ENCODE measurements at regions not wholly inside any gene's neighbourhood (a gene's known extent, or its start where the extent isn't known, plus 50 kb on each side); places are given as distances from the start of the nearest gene placed in this dataset.

- no peak overlapping the region for H2BK120ac ChIP-seq (ENCODE audit: low read depth, low read length)
- H3K79me2 ChIP-seq (ENCODE audit: control insufficient read depth, insufficient read depth, low read length), result no peaks in the 10 kb centered on the region
- no peak for DNase-seq
- H3K4ac ChIP-seq (ENCODE audit: low read depth, low read length), result no peak overlapping the region
- no peaks in the 10 kb centered on the region for H3K36me3 ChIP-seq (ENCODE audit: control insufficient read depth, insufficient read depth, low read length)
- H2AK5ac ChIP-seq (ENCODE audit: low read length), result no peak overlapping the region
- no peak overlapping the region for H3K27ac ChIP-seq (ENCODE audit: low read depth, low read length)
- H3K4me1 ChIP-seq (ENCODE audit: control insufficient read depth, low read depth, low read length), result no peaks in the 10 kb centered on the region
- no peak overlapping the region for H3K9ac ChIP-seq (ENCODE audit: low read length)
- H3K79me1 ChIP-seq (ENCODE audit: low read length), result no peaks in the 10 kb centered on the region
- no peak overlapping the region for H2BK5ac ChIP-seq (ENCODE audit: low read length)
- WGBS (ENCODE audit: extremely low coverage, insufficient coverage, low lambda C conversion rate), result no CpG with 5 or more reads among the region's 9 CpGs
- no peaks in the 10 kb centered on the region for H3K27me3 ChIP-seq (ENCODE audit: insufficient read depth, low read length, poor library complexity)
- H3K18ac ChIP-seq (ENCODE audit: low read length), result no peak overlapping the region
- no peak overlapping the region for H3K4me3 ChIP-seq (ENCODE audit: low read length)
- H3K4me2 ChIP-seq (ENCODE audit: low read length), result no peak overlapping the region
- no peak overlapping the region for H2BK15ac ChIP-seq (replicated peaks; ENCODE audit: low read depth)
- no peak overlapping the region for H3K56ac ChIP-seq (ENCODE audit: low read length)
- H3K23ac ChIP-seq (ENCODE audit: low read length), result no peak overlapping the region
- H4K8ac ChIP-seq (ENCODE audit: low read depth, low read length), result no peak overlapping the region
- no peak overlapping the region for H4K5ac ChIP-seq (ENCODE audit: low read length)
These were observed 98.2 kb upstream of the NUDT7 start for GRCh38 chr16:77624085-77624484.

- Histone ChIP-seq H3K36me3 (ENCODE audit: control insufficient read depth, insufficient read depth, low read length) (no peaks in the 10 kb centered on the region), H2AK5ac (ENCODE audit: low read length) (no peak overlapping the region), H3K4me3 (ENCODE audit: low read length) (no peak overlapping the region), H4K8ac (ENCODE audit: low read depth, low read length) (no peak overlapping the region), H3K4me2 (ENCODE audit: low read length) (no peak overlapping the region), H3K4me1 (ENCODE audit: control insufficient read depth, low read depth, low read length) (no peaks in the 10 kb centered on the region), H3K9ac (ENCODE audit: low read length) (no peak overlapping the region), H3K56ac (ENCODE audit: low read length) (no peak overlapping the region), H3K79me2 (ENCODE audit: control insufficient read depth, insufficient read depth, low read length) (no peaks in the 10 kb centered on the region), H4K5ac (ENCODE audit: low read length) (no peak overlapping the region), H3K79me1 (ENCODE audit: low read length) (no peaks in the 10 kb centered on the region), H2BK120ac (ENCODE audit: low read depth, low read length) (no peak overlapping the region), H2BK15ac (replicated peaks; ENCODE audit: low read depth) (no peak overlapping the region), H3K4ac (ENCODE audit: low read depth, low read length) (no peak overlapping the region), H3K23ac (ENCODE audit: low read length) (no peak overlapping the region), H2BK5ac (ENCODE audit: low read length) (no peak overlapping the region), H3K27ac (ENCODE audit: low read depth, low read length) (no peak overlapping the region), H3K27me3 (ENCODE audit: insufficient read depth, low read length, poor library complexity) (no peaks in the 10 kb centered on the region), H3K18ac (ENCODE audit: low read length) (no peak overlapping the region)
- no peak for DNase-seq
- no CpG with 5 or more reads among the region's 3 CpGs for WGBS (ENCODE audit: extremely low coverage, insufficient coverage, low lambda C conversion rate)
These were observed 85.7 kb upstream of the NUDT7 start for GRCh38 chr16:77636615-77637014.

GRCh38 chr16:77637940-77638339 lies 84.4 kb upstream of the NUDT7 start:
- no peaks in the 10 kb centered on the region for H3K36me3 ChIP-seq (ENCODE audit: control insufficient read depth, insufficient read depth, low read length)
- no peaks in the 10 kb centered on the region for H3K4me1 ChIP-seq (ENCODE audit: control insufficient read depth, low read depth, low read length)
- H2BK15ac ChIP-seq (replicated peaks; ENCODE audit: low read depth), result no peak overlapping the region
- H2BK120ac ChIP-seq (ENCODE audit: low read depth, low read length), result no peak overlapping the region
- no peaks in the 10 kb centered on the region for H3K79me2 ChIP-seq (ENCODE audit: control insufficient read depth, insufficient read depth, low read length)
- H3K4me2 ChIP-seq (ENCODE audit: low read length), result no peak overlapping the region
- no peak overlapping the region for H4K5ac ChIP-seq (ENCODE audit: low read length)
- no peak overlapping the region for H3K4ac ChIP-seq (ENCODE audit: low read depth, low read length)
- no peaks in the 10 kb centered on the region for H3K79me1 ChIP-seq (ENCODE audit: low read length)
- H2BK5ac ChIP-seq (ENCODE audit: low read length), result no peak overlapping the region
- no CpG with 5 or more reads among the region's 6 CpGs for WGBS (ENCODE audit: extremely low coverage, insufficient coverage, low lambda C conversion rate)
- H2AK5ac ChIP-seq (ENCODE audit: low read length), result no peak overlapping the region
- H3K56ac ChIP-seq (ENCODE audit: low read length), result no peak overlapping the region
- no peak overlapping the region for H3K23ac ChIP-seq (ENCODE audit: low read length)
- no peak overlapping the region for H3K9ac ChIP-seq (ENCODE audit: low read length)
- no peak overlapping the region for H3K4me3 ChIP-seq (ENCODE audit: low read length)
- H3K27me3 ChIP-seq (ENCODE audit: insufficient read depth, low read length, poor library complexity), result no peaks in the 10 kb centered on the region
- no peak overlapping the region for H3K18ac ChIP-seq (ENCODE audit: low read length)
- no peak overlapping the region for H4K8ac ChIP-seq (ENCODE audit: low read depth, low read length)
- DNase-seq, result no peak
- no peak overlapping the region for H3K27ac ChIP-seq (ENCODE audit: low read depth, low read length)

- Histone ChIP-seq H3K79me2 (ENCODE audit: control insufficient read depth, insufficient read depth, low read length) (no peaks in the 10 kb centered on the region), H3K56ac (ENCODE audit: low read length) (no peak overlapping the region), H4K5ac (ENCODE audit: low read length) (no peak overlapping the region), H2AK5ac (ENCODE audit: low read length) (no peak overlapping the region), H3K27me3 (ENCODE audit: insufficient read depth, low read length, poor library complexity) (no peaks in the 10 kb centered on the region), H3K4me2 (ENCODE audit: low read length) (no peak overlapping the region), H3K4me3 (ENCODE audit: low read length) (no peak overlapping the region), H4K8ac (ENCODE audit: low read depth, low read length) (no peak overlapping the region), H3K4me1 (ENCODE audit: control insufficient read depth, low read depth, low read length) (no peaks in the 10 kb centered on the region), H2BK5ac (ENCODE audit: low read length) (no peak overlapping the region), H2BK120ac (ENCODE audit: low read depth, low read length) (no peak overlapping the region), H3K79me1 (ENCODE audit: low read length) (no peaks in the 10 kb centered on the region), H3K18ac (ENCODE audit: low read length) (no peak overlapping the region), H3K36me3 (ENCODE audit: control insufficient read depth, insufficient read depth, low read length) (no peaks in the 10 kb centered on the region), H3K9ac (ENCODE audit: low read length) (no peak overlapping the region), H3K4ac (ENCODE audit: low read depth, low read length) (no peak overlapping the region), H3K27ac (ENCODE audit: low read depth, low read length) (no peak overlapping the region), H3K23ac (ENCODE audit: low read length) (no peak overlapping the region), H2BK15ac (replicated peaks; ENCODE audit: low read depth) (no peak overlapping the region)
- no CpG with 5 or more reads among the region's 5 CpGs for WGBS (ENCODE audit: extremely low coverage, insufficient coverage, low lambda C conversion rate)
- DNase-seq, result no peak
These were observed 79.1 kb upstream of the NUDT7 start for GRCh38 chr16:77643176-77643575.

GRCh38 chr16:77645764-77646163 lies 76.5 kb upstream of the NUDT7 start:
- H3K9ac ChIP-seq (ENCODE audit: low read length), result no peak overlapping the region
- no peaks in the 10 kb centered on the region for H3K79me1 ChIP-seq (ENCODE audit: low read length)
- no peak overlapping the region for H2BK5ac ChIP-seq (ENCODE audit: low read length)
- no CpG with 5 or more reads among the region's 3 CpGs for WGBS (ENCODE audit: extremely low coverage, insufficient coverage, low lambda C conversion rate)
- no peak for DNase-seq
- H3K27ac ChIP-seq (ENCODE audit: low read depth, low read length), result no peak overlapping the region
- no peak overlapping the region for H3K4me3 ChIP-seq (ENCODE audit: low read length)
- no peak overlapping the region for H3K18ac ChIP-seq (ENCODE audit: low read length)
- no peak overlapping the region for H4K8ac ChIP-seq (ENCODE audit: low read depth, low read length)
- H3K27me3 ChIP-seq (ENCODE audit: insufficient read depth, low read length, poor library complexity), result no peaks in the 10 kb centered on the region
- no peak overlapping the region for H2BK15ac ChIP-seq (replicated peaks; ENCODE audit: low read depth)
- H3K36me3 ChIP-seq (ENCODE audit: control insufficient read depth, insufficient read depth, low read length), result no peaks in the 10 kb centered on the region
- H3K79me2 ChIP-seq (ENCODE audit: control insufficient read depth, insufficient read depth, low read length), result no peaks in the 10 kb centered on the region
- no peak overlapping the region for H3K56ac ChIP-seq (ENCODE audit: low read length)
- no peak overlapping the region for H2BK120ac ChIP-seq (ENCODE audit: low read depth, low read length)
- H3K23ac ChIP-seq (ENCODE audit: low read length), result no peak overlapping the region
- H3K4me2 ChIP-seq (ENCODE audit: low read length), result no peak overlapping the region
- no peak overlapping the region for H2AK5ac ChIP-seq (ENCODE audit: low read length)
- no peak overlapping the region for H3K4ac ChIP-seq (ENCODE audit: low read depth, low read length)
- H3K4me1 ChIP-seq (ENCODE audit: control insufficient read depth, low read depth, low read length), result no peaks in the 10 kb centered on the region
- H4K5ac ChIP-seq (ENCODE audit: low read length), result no peak overlapping the region

GRCh38 chr16:77647726-77648125 lies 74.6 kb upstream of the NUDT7 start:
- no peak overlapping the region for H4K5ac ChIP-seq (ENCODE audit: low read length)
- no CpG with 5 or more reads among the region's 1 CpG for WGBS (ENCODE audit: extremely low coverage, insufficient coverage, low lambda C conversion rate)
- no peak overlapping the region for H2BK120ac ChIP-seq (ENCODE audit: low read depth, low read length)
- H3K56ac ChIP-seq (ENCODE audit: low read length), result no peak overlapping the region
- no peak overlapping the region for H3K4me3 ChIP-seq (ENCODE audit: low read length)
- H3K18ac ChIP-seq (ENCODE audit: low read length), result no peak overlapping the region
- no peak overlapping the region for H4K8ac ChIP-seq (ENCODE audit: low read depth, low read length)
- H3K9ac ChIP-seq (ENCODE audit: low read length), result no peak overlapping the region
- H3K36me3 ChIP-seq (ENCODE audit: control insufficient read depth, insufficient read depth, low read length), result no peaks in the 10 kb centered on the region
- H3K79me2 ChIP-seq (ENCODE audit: control insufficient read depth, insufficient read depth, low read length), result no peaks in the 10 kb centered on the region
- no peaks in the 10 kb centered on the region for H3K79me1 ChIP-seq (ENCODE audit: low read length)
- no peaks in the 10 kb centered on the region for H3K4me1 ChIP-seq (ENCODE audit: control insufficient read depth, low read depth, low read length)
- H2BK15ac ChIP-seq (replicated peaks; ENCODE audit: low read depth), result no peak overlapping the region
- no peaks in the 10 kb centered on the region for H3K27me3 ChIP-seq (ENCODE audit: insufficient read depth, low read length, poor library complexity)
- H3K27ac ChIP-seq (ENCODE audit: low read depth, low read length), result no peak overlapping the region
- H3K4me2 ChIP-seq (ENCODE audit: low read length), result no peak overlapping the region
- no peak overlapping the region for H3K23ac ChIP-seq (ENCODE audit: low read length)
- H2AK5ac ChIP-seq (ENCODE audit: low read length), result no peak overlapping the region
- no peak for DNase-seq
- no peak overlapping the region for H2BK5ac ChIP-seq (ENCODE audit: low read length)
- H3K4ac ChIP-seq (ENCODE audit: low read depth, low read length), result no peak overlapping the region

Measured in mesendoderm (in vitro differentiated cells).